GM21447 (cell line): ENCODE measurements at regions not wholly inside any gene's neighbourhood (a gene's known extent, or its start where the extent isn't known, plus 50 kb on each side); places are given as distances from the start of the nearest gene placed in this dataset.
"Not testable (repeated sequence)": the region's sequence is repeated elsewhere in the genome, so short reads cannot be mapped to it uniquely, and the experiment has no call there.

Experiments used
- ATAC-seq: cut with Tn5 transposase; IDR thresholded peaks from one replicate; pipeline ENCODE4 v1.9.1; 2021; ENCODE audit not compliant: unreplicated experiment

- no peak for ATAC-seq
Observed at GRCh38 chr2:180699657-180700361, 280.6 kb upstream of the UBE2E3 start.

- no peak for ATAC-seq
Observed at GRCh38 chr2:180698668-180699067, 281.7 kb upstream of the UBE2E3 start.

GRCh38 chr2:180695586-180696401, 284.6 kb upstream of the UBE2E3 start:
- no peak for ATAC-seq

GRCh38 chr2:180694445-180695421, 285.7 kb upstream of the UBE2E3 start:
- ATAC-seq = no peak

GRCh38 chr2:180692322-180692721, 288.1 kb upstream of the UBE2E3 start:
- no peak for ATAC-seq

GRCh38 chr2:180691855-180692223, 288.6 kb upstream of the UBE2E3 start:
- not testable (repeated sequence) for ATAC-seq

- ATAC-seq = not testable (repeated sequence)
Observed at GRCh38 chr2:180691186-180691854, 289.1 kb upstream of the UBE2E3 start.

- ATAC-seq = no peak
Observed at GRCh38 chr2:180690611-180691010, 289.8 kb upstream of the UBE2E3 start.

GRCh38 chr2:180682871-180683270, 297.5 kb upstream of the UBE2E3 start:
- ATAC-seq = no peak

- no peak for ATAC-seq
Observed at GRCh38 chr2:180679693-180680092, 300.7 kb upstream of the UBE2E3 start.

GRCh38 chr2:180678625-180678972, 301.8 kb upstream of the UBE2E3 start:
- ATAC-seq = no peak

- ATAC-seq = no peak
Observed at GRCh38 chr2:180677930-180678624, 302.3 kb upstream of the UBE2E3 start.

GRCh38 chr2:180677200-180677599, 303.2 kb upstream of the UBE2E3 start:
- ATAC-seq = no peak

- no peak for ATAC-seq
Observed at GRCh38 chr2:180676520-180677025, 303.8 kb upstream of the UBE2E3 start.

- ATAC-seq = no peak
Observed at GRCh38 chr2:180675170-180675569, 305.2 kb upstream of the UBE2E3 start.

- ATAC-seq = no peak
Observed at GRCh38 chr2:180672377-180672776, 308.0 kb upstream of the UBE2E3 start.

GRCh38 chr2:180670302-180671003, 310.0 kb upstream of the UBE2E3 start:
- no peak for ATAC-seq

GRCh38 chr2:180669016-180669415, 311.4 kb upstream of the UBE2E3 start:
- ATAC-seq = no peak

- no peak for ATAC-seq
Observed at GRCh38 chr2:180664507-180664906, 315.9 kb upstream of the UBE2E3 start.
